ENCODE measurements at regions not wholly inside any gene's neighbourhood (a gene's known extent, or its start where the extent isn't known, plus 50 kb on each side); places are given as distances from the start of the nearest gene placed in this dataset.

DNA sequence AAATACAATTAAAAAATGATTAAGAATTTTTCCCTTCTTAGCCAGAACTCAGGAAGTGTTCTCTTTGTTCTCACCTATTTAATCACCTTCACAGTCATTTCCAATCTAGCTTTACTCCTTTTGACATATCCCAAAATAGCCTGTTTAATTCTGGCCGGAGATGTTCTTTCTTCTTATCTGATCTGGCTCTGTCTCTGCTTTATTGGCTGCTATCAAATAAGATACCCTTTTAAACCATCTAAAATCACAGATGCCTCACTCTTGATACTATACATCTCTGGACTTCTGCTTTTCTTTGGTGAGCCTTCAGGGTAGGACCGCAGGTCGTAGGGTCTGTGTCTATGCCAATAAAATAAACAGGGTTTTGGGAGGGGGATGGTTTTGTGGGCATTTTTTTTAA, 319.2 kb upstream of the SEMA6D start:
- WGBS, 2 experiments (ENCODE audit: extremely low coverage in 2 of 2, insufficient read length in 1 of 2) = 43% methylated on average over 1 of the region's 3 CpGs; no CpG with 5 or more reads in 1 of the 2 experiments
- no peaks in the 10 kb centered on the region for H3K9me3 ChIP-seq (ENCODE audit: control insufficient read depth, insufficient read depth, low read length)
- H3K4me1 ChIP-seq (ENCODE audit: control insufficient read depth, insufficient read depth, low read length) = no peaks in the 10 kb centered on the region; the same call in 1 of the 2 replicates
- ChIA-PET CTCF (no interaction called here), POLR2A (ENCODE audit: unreplicated experiment) (no interaction called here)
- H3K4me2 ChIP-seq (ENCODE audit: low read depth, low read length) = no peak overlapping the region
- H3K56ac ChIP-seq (ENCODE audit: extremely low read depth, insufficient read depth, low read length) = no peak overlapping the region
- H2BK5ac ChIP-seq (ENCODE audit: low read depth, low read length, poor library complexity, severe bottlenecking) = no peak overlapping the region
- no peak overlapping the region for H3K14ac ChIP-seq (replicated peaks; ENCODE audit: low read depth, low read length)
- H2BK120ac ChIP-seq (ENCODE audit: low read depth, low read length) = no peak overlapping the region
- no peak overlapping the region for H2AFZ ChIP-seq (replicated peaks; ENCODE audit: low read length, poor library complexity)
- no peak overlapping the region for H2BK20ac ChIP-seq (ENCODE audit: low read depth, low read length)
- no peaks in the 10 kb centered on the region for H3K36me3 ChIP-seq (ENCODE audit: control insufficient read depth, insufficient read depth, low read length)
- no peak overlapping the region for H3K9ac ChIP-seq (ENCODE audit: low read depth, low read length)
- H3K27ac ChIP-seq (ENCODE audit: insufficient read depth, low read length) = no peak overlapping the region
- in situ Hi-C loops (cut with MboI; ENCODE audit: low sequenced_read_pairs) (no loop called here), dilution Hi-C loops (cut with HindIII; ENCODE audit: low sequenced_read_pairs, unreplicated experiment) (no loop called here), intact Hi-C loops (cut with micrococcal nuclease) (no loop called here)
- no peak overlapping the region; the same call in 1 of the 2 replicates for H4K5ac ChIP-seq (ENCODE audit: low read depth, low read length)
- H2BK15ac ChIP-seq (ENCODE audit: low read depth, low read length) = no peak overlapping the region
- no peak overlapping the region for H3K23ac ChIP-seq (ENCODE audit: low read depth, low read length)
- H3K9me1 ChIP-seq (ENCODE audit: insufficient read depth, low read length) = 0 out of 2 replicates have a peak, but pooled peaks cover 2% of the 10 kb centered on the region
- no peaks in the 10 kb centered on the region for H3K79me1 ChIP-seq (ENCODE audit: low read depth in 1 of 2, low read length in 2 of 2)
- no peak overlapping the region for H3K4ac ChIP-seq (ENCODE audit: low read depth, low read length)
- no peak overlapping the region for H3K18ac ChIP-seq (ENCODE audit: low read depth, low read length)
- no peaks in the 10 kb centered on the region for H4K20me1 ChIP-seq (ENCODE audit: insufficient read depth, low read length)
- H3K4me3 ChIP-seq (ENCODE audit: insufficient read depth, low read depth, low read length) = no peak overlapping the region
- no peak overlapping the region for H4K91ac ChIP-seq (ENCODE audit: insufficient read depth, low read depth, low read length)
- ATAC-seq (ENCODE audit: low read depth) = no peak
- no peaks in the 10 kb centered on the region for H3K27me3 ChIP-seq (ENCODE audit: control insufficient read depth, insufficient read depth, low read length)
- H4K8ac ChIP-seq (ENCODE audit: low read depth in 2 of 2, low read length in 2 of 2) = no peak overlapping the region
- H2AK5ac ChIP-seq (ENCODE audit: low read depth, low read length) = no peak overlapping the region
- no peak for DNase-seq
- BruUV-seq (replicated peaks) = no TSS peak
- no peak overlapping the region for H2AK9ac ChIP-seq (replicated peaks; ENCODE audit: low read depth, low read length, poor library complexity)
- no peak for TF ChIP-seq SMC3 (IDR thresholded peaks at IDR 0.05; ENCODE audit: low read depth, low read length)
- TF ChIP-seq, protein P1, sequence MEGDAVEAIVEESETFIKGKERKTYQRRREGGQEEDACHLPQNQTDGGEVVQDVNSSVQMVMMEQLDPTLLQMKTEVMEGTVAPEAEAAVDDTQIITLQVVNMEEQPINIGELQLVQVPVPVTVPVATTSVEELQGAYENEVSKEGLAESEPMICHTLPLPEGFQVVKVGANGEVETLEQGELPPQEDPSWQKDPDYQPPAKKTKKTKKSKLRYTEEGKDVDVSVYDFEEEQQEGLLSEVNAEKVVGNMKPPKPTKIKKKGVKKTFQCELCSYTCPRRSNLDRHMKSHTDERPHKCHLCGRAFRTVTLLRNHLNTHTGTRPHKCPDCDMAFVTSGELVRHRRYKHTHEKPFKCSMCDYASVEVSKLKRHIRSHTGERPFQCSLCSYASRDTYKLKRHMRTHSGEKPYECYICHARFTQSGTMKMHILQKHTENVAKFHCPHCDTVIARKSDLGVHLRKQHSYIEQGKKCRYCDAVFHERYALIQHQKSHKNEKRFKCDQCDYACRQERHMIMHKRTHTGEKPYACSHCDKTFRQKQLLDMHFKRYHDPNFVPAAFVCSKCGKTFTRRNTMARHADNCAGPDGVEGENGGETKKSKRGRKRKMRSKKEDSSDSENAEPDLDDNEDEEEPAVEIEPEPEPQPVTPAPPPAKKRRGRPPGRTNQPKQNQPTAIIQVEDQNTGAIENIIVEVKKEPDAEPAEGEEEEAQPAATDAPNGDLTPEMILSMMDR (conservative IDR thresholded peaks at IDR 0.05; ENCODE audit: low read depth, low read length) = no peak
- TF ChIP-seq RFX5 (IDR thresholded peaks at IDR 0.05; ENCODE audit: low read depth, low read length) = no peak
- TF ChIP-seq MAZ (IDR thresholded peaks at IDR 0.05; ENCODE audit: borderline replicate concordance, low read depth, low read length) = no peak
- TF ChIP-seq RCOR1 (IDR thresholded peaks at IDR 0.05; ENCODE audit: insufficient replicate concordance, low read length) = no peak
- TF ChIP-seq, protein P2, sequence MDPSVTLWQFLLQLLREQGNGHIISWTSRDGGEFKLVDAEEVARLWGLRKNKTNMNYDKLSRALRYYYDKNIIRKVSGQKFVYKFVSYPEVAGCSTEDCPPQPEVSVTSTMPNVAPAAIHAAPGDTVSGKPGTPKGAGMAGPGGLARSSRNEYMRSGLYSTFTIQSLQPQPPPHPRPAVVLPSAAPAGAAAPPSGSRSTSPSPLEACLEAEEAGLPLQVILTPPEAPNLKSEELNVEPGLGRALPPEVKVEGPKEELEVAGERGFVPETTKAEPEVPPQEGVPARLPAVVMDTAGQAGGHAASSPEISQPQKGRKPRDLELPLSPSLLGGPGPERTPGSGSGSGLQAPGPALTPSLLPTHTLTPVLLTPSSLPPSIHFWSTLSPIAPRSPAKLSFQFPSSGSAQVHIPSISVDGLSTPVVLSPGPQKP (IDR thresholded peaks at IDR 0.05; ENCODE audit: borderline replicate concordance, low read depth, low read length) = no peak
- no peak for TF ChIP-seq FOS (IDR thresholded peaks at IDR 0.05; ENCODE audit: low read depth, low read length)
- no peak for TF ChIP-seq NFE2L2 (IDR thresholded peaks at IDR 0.05; ENCODE audit: low read depth, low read length)
- TF ChIP-seq CHD1 (IDR thresholded peaks at IDR 0.05; ENCODE audit: low read depth, low read length) = no peak
- TF ChIP-seq, protein P3, sequence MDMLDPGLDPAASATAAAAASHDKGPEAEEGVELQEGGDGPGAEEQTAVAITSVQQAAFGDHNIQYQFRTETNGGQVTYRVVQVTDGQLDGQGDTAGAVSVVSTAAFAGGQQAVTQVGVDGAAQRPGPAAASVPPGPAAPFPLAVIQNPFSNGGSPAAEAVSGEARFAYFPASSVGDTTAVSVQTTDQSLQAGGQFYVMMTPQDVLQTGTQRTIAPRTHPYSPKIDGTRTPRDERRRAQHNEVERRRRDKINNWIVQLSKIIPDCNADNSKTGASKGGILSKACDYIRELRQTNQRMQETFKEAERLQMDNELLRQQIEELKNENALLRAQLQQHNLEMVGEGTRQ (IDR thresholded peaks at IDR 0.05; ENCODE audit: low read depth, low read length) = no peak
- TF ChIP-seq RAD21 (IDR thresholded peaks at IDR 0.05; ENCODE audit: low read length) = no peak

Measured in IMR-90 (cell line).